Stomach (tissue), 4 donors: ENCODE measurements at regions not wholly inside any gene's neighbourhood (a gene's known extent, or its start where the extent isn't known, plus 50 kb on each side); places are given as distances from the start of the nearest gene placed in this dataset.

Experiments used
- POLR2A ChIP-seq, 4 donors: fragments of 450-650 bp; IDR thresholded peaks; one replicate each; pipeline ENCODE4 v1.6.1; 2016; ENCODE audit warnings: antibody characterized with exemption in 4 of 4, control low read depth in 2 of 4, mild to moderate bottlenecking in 1 of 4, moderate library complexity in 1 of 4
- POLR2AphosphoS5 ChIP-seq, 3 donors: sonication (generic); formaldehyde crosslinking; IDR thresholded peaks; one replicate each; pipeline ENCODE4 v1.6.1; 2016; ENCODE audit warnings: antibody characterized with exemption in 3 of 3

DNA sequence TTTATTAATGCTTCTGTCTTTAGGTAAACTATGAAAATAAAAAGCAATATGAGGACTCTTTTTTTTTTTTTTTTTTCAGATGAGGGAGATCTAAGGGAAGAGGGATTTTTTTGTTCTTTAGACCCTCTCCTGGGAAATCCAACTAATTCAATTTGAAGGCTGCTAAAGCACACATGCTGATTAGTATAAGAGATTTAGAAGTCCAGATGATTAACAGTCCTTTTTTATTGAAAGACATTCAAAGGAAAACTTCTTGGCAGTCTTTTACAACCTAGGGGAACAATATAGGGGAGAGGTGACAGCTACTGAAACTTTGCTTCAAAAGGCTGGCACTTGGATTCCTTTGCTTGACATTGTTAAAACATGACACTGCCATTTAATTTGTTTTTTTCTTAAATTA lies 602.5 kb downstream of the RAPGEF2 start:
- TF ChIP-seq POLR2AphosphoS5 (IDR thresholded peaks at IDR 0.05) (no peak), POLR2A (IDR thresholded peaks at IDR 0.05) (no peak)
